ENCODE measurements at regions not wholly inside any gene's neighbourhood (a gene's known extent, or its start where the extent isn't known, plus 50 kb on each side); places are given as distances from the start of the nearest gene placed in this dataset.

GRCh38 chr4:52192721-52193135 lies 141.6 kb downstream of the SPATA18 start:
- TF ChIP-seq EZH2 (IDR thresholded peaks at IDR 0.05; ENCODE audit: low read depth, low read length, severe bottlenecking) (no peak), POLR2A (IDR thresholded peaks at IDR 0.05; ENCODE audit: control extremely low read depth in 1 of 2, low read depth in 2 of 2, low read length in 2 of 2) (no peak), SIRT6 (IDR thresholded peaks at IDR 0.05; ENCODE audit: low read length) (no peak), EP300 (IDR thresholded peaks at IDR 0.05; ENCODE audit: borderline replicate concordance in 1 of 2, low read depth in 2 of 2, low read length in 2 of 2) (no peak)

Measured in H1 (cell line).